Prostate gland (tissue), 2 donors: ENCODE measurements at regions not wholly inside any gene's neighbourhood (a gene's known extent, or its start where the extent isn't known, plus 50 kb on each side); places are given as distances from the start of the nearest gene placed in this dataset.

Experiments
- CTCF ChIP-seq, 4 experiments: fragments of 200-600 bp in 2 of 4; fragments of 450-650 bp in 2 of 4; sonication (generic) in 2 of 4; IDR thresholded peaks; 1 replicate in 3 of 4; 2 replicates in 1 of 4; pipeline ENCODE4 v1.5.1; 2016 to 2019; ENCODE audit warnings: antibody characterized with exemption in 4 of 4, mild to moderate bottlenecking in 2 of 4, moderate library complexity in 2 of 4
- POLR2AphosphoS5 ChIP-seq: sonication (generic); formaldehyde crosslinking; IDR thresholded peaks from one replicate; pipeline ENCODE4 v1.6.1; 2017; ENCODE audit warnings: antibody characterized with exemption

DNA sequence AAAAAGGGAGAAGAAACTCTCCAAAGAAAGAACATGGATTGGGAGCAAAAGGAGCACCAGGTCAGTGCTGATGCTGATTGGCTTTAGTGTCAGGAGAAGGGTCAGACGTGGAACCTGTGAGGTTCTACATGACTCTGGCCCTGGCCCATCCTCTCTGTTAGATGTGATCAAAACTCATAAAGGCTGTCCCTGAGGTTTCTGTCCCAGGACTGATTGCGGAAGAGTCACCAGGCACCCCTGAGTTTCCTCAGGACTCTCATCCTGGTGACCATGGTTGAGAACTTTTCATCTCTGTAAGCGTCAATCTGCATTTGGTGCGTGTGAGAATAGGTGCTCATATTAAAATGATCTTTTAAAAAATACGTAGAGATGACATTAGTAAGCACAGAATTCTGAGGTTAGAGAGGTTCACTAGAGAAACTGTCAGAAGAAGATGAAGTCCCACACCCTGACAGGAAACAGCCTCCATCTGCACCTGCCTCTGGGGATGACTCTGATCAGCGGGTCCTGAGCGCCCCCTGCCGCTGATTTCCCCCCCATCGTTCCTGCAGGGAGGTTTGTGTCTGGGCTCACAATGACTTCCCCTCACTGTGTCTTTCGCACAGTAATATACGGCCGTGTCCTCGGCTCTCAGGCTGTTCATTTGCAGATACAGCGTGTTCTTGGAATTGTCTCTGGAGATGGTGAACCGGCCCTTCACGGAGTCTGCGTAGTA is 741.8 kb downstream of the TMEM121 start:
- TF ChIP-seq POLR2AphosphoS5 (no peak), CTCF (IDR thresholded peaks at IDR 0.05) (no peak)
